IPS DF 6.9 (cell line): ENCODE measurements at regions not wholly inside any gene's neighbourhood (a gene's known extent, or its start where the extent isn't known, plus 50 kb on each side); places are given as distances from the start of the nearest gene placed in this dataset.
A peak's percentile ranks its signal among the peaks of the same experiment; 100 is the strongest.

Source experiments
- DNase-seq: peaks from one replicate; pipeline ENCODE4 v3.0.0-alpha.2; 2013; ENCODE audit warnings: low read depth, low spot score
- H3K27ac ChIP-seq: one replicate; pipeline ENCODE4 v1.5.1; 2013; ENCODE audit warnings: low read length, control low read depth
- H3K27me3 ChIP-seq: 2 replicates; pipeline ENCODE4 v1.6.1; 2013; ENCODE audit warnings: mild to moderate bottlenecking, low read length; ENCODE audit not compliant: control insufficient read depth, insufficient read depth
- H3K36me3 ChIP-seq: 2 replicates; pipeline ENCODE4 v1.6.1; 2013; ENCODE audit warnings: low read length; ENCODE audit not compliant: control insufficient read depth, insufficient read depth
- H3K4me1 ChIP-seq: 2 replicates; pipeline ENCODE4 v1.6.1; 2013; ENCODE audit warnings: low read length; ENCODE audit not compliant: control insufficient read depth, insufficient read depth
- H3K4me3 ChIP-seq: 2 replicates; pipeline ENCODE4 v1.5.1; 2013; ENCODE audit warnings: mild to moderate bottlenecking, low read length
- H3K9me3 ChIP-seq: 2 replicates; pipeline ENCODE4 v1.6.1; 2013; ENCODE audit warnings: low read length, inconsistent platforms; ENCODE audit not compliant: control insufficient read depth, insufficient read depth
- WGBS: extraction: QIAGEN DNeasy Blood & Tissue Kit; methylation state at CpG from one replicate; pipeline ENCODE4 v1.1.7; 2013; ENCODE audit warnings: mixed read lengths, missing lambda C conversion rate; ENCODE audit not compliant: insufficient read length, insufficient coverage; 5-methylcytosine and 5-hydroxymethylcytosine counted together

DNA sequence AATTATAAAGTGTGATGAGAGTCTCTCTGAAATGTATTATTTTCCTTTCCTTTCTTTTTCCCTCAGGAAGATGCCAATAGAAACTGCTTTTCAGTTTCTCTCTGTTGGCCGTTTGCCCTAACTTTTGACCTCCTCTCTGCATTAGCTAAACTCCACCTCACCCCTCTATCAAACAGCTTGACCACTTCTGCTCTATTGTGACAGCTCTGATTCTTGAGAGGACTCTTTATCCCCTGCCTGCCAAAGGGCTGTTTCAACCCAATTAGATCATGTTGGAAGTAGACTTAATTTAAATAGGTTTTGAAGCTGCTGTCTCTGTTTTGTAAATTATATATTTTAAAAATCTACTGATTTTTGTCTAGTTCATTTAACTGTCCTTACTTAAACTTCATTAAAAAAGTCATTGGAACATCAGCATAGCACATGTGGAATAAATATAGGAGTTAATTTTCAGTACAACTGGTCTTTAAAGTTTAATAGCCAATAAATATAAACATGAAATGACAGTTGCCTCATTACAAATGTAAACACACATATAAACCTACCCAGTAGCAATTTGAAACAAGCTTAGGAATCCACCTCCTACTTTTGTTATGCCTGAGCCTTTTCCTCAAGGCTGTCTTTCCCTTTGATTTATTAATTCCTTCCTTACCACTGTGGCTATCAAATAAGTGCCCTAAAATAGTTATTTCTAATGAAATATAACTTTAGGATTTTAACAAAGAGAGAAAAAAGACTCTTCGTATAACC, 152.0 kb downstream of the CHRM3 start:
- WGBS: no CpG with 5 or more reads among the region's 2 CpGs
- H3K27me3 ChIP-seq: no peaks in the 10 kb centered on the region

DNA sequence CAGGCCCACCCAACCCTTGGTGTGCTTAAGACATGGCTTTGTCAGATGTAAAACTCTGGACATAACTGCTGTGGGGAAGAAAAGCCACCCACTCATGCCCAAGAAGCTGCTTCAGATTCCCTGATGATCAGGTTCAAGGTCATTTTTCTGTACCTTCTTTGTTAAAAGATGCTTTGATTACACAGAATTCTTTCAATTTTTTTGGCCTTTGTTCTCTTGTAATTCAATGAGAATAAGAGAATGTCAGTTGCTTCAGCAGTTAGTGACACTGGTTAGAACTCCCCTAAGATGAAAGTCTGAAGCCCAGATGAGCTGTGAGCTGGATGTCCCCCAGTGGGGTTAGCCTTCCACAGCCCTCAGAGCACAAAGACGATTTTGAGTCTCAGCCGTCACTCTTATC, 152.7 kb downstream of the CHRM3 start:
- H3K27me3 ChIP-seq: no peaks in the 10 kb centered on the region

More for the DNA sequence above, 152.0 kb downstream of the CHRM3 start:
- Histone ChIP-seq H3K4me1 (no peaks in the 10 kb centered on the region), H3K4me3 (no peak overlapping the region), H3K9me3 (no peaks in the 10 kb centered on the region), H3K27ac (no peak overlapping the region), H3K36me3 (no peaks in the 10 kb centered on the region)
- no peak for DNase-seq

DNA sequence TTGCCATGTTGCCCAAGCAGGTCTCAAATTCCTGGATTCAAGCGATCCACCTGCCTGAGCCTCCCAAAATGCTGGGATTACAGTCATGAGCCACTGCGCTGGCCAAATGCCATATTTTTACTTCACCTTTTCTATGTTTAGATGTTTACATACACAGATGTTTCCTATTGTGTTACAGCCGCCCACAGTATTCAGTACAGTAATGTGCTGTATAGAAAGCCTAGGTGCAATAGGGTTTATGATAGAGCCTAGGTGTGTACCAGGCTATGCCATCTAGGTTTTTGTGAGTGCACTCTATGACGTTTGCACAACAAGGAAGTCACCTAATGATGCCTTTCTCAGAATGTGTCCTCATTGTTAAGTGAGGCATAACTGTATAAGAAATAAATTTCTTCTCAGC, 153.4 kb downstream of the CHRM3 start:
- no peak overlapping the region for H3K27ac ChIP-seq
- WGBS: no CpG with 5 or more reads among the region's 4 CpGs
- H3K36me3 ChIP-seq: no peaks in the 10 kb centered on the region
- no peaks in the 10 kb centered on the region for H3K4me1 ChIP-seq
- no peak for DNase-seq
- no peaks in the 10 kb centered on the region for H3K9me3 ChIP-seq
- H3K4me3 ChIP-seq: no peak overlapping the region
- H3K27me3 ChIP-seq: no peaks in the 10 kb centered on the region

More for the DNA sequence above, 152.7 kb downstream of the CHRM3 start:
- no CpG with 5 or more reads among the region's 2 CpGs for WGBS
- no peak for DNase-seq
- Histone ChIP-seq H3K27ac (no peak overlapping the region), H3K36me3 (no peaks in the 10 kb centered on the region), H3K4me3 (no peak overlapping the region), H3K9me3 (no peaks in the 10 kb centered on the region), H3K4me1 (no peaks in the 10 kb centered on the region)

DNA sequence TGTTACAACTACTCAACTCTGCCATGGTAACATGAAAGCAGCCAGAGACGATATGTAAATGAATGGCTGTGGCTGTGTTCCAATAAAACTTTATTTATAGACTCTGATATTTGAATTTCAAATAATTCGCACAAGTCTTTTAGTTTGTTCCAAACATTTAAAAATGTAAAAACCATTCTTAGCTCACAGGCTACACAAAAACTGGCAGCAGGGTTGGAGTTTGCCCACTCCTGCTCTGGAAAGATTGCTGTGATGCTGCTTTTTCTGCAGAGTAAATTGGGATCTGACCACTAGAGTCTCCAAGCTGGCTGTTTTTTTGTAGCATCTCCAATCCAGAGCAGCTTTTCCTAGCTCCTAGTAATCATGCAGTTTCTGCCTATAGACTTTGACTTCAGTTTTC, 157.5 kb downstream of the CHRM3 start:
- Histone ChIP-seq H3K9me3 (no peaks in the 10 kb centered on the region), H3K4me1 (no peaks in the 10 kb centered on the region), H3K27ac (no peak overlapping the region), H3K27me3 (no peaks in the 10 kb centered on the region), H3K36me3 (no peaks in the 10 kb centered on the region), H3K4me3 (no peak overlapping the region)
- whole genome bisulfite sequencing: no CpG with 5 or more reads among the region's 2 CpGs
- DNase-seq: no peak

DNA sequence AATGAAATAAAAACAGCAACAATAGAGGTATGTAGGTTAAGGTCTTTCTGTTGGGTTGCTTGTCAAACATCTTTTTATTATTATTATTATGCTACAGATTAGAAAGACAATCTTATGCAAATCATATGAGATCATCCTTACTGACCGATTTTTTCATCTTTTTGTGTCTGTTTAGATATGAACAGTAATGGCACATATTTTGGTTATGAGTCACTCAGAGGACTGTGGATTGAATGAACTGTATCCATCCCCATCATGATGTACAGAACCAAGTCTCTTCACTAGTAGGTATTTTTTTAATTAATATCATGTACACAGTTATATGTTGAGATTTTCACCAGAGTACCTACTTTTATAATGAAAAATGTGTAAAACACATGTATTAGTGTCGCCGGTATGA, 159.1 kb downstream of the CHRM3 start:
- Histone ChIP-seq H3K4me3 (no peak overlapping the region), H3K36me3 (no peaks in the 10 kb centered on the region), H3K27ac (no peak overlapping the region), H3K4me1 (no peaks in the 10 kb centered on the region), H3K9me3 (no peaks in the 10 kb centered on the region), H3K27me3 (no peaks in the 10 kb centered on the region)
- WGBS: no CpG with 5 or more reads among the region's 3 CpGs
- DNase-seq: no peak

DNA sequence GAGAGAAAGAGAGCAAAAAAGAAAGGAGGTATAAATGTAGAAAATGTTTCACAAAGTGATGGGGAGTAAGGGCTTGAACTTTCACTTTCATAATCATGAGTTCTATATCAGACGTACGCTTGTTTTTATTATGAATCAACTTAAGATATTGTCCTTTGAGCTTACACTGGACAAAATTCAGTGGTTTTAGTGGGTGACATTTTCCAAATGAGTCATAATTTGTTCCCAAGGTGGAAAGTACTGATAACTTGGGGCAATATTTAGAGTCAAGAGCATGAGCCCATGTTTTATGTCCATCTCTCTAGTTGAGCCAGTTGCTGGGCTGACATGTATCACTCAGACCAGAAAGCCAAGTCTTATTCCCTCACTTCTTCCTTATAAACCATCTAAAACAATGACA, 161.6 kb downstream of the CHRM3 start:
- Histone ChIP-seq H3K4me1 (no peaks in the 10 kb centered on the region), H3K4me3 (no peak overlapping the region), H3K9me3 (no peaks in the 10 kb centered on the region), H3K36me3 (no peaks in the 10 kb centered on the region), H3K27ac (no peak overlapping the region), H3K27me3 (no peaks in the 10 kb centered on the region)
- WGBS: no CpG with 5 or more reads among the region's 2 CpGs
- no peak for DNase-seq

DNA sequence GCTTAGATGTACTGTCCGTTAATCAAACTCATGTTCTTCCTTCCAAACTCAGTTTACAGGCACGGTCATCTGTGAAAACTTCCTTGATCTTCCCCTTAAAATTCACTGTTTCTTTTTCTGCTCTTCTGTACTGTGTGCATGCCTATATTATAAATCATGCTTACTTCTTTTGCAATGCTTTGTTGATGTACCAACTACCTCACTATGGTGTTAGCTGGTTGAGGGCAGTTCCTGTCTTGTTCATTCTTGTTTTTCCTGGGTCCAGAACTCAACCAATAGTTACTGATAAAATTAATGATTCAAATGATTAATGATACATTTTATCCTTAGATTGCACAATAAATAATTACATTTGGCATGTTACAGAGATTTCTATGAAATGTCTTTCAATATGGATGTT, 163.8 kb downstream of the CHRM3 start:
- no peaks in the 10 kb centered on the region for H3K36me3 ChIP-seq
- WGBS: no CpG with 5 or more reads among the region's 2 CpGs
- no peak overlapping the region for H3K27ac ChIP-seq
- no peaks in the 10 kb centered on the region for H3K4me1 ChIP-seq
- no peaks in the 10 kb centered on the region for H3K9me3 ChIP-seq
- H3K4me3 ChIP-seq: no peak overlapping the region
- no peaks in the 10 kb centered on the region for H3K27me3 ChIP-seq
- no peak for DNase-seq

DNA sequence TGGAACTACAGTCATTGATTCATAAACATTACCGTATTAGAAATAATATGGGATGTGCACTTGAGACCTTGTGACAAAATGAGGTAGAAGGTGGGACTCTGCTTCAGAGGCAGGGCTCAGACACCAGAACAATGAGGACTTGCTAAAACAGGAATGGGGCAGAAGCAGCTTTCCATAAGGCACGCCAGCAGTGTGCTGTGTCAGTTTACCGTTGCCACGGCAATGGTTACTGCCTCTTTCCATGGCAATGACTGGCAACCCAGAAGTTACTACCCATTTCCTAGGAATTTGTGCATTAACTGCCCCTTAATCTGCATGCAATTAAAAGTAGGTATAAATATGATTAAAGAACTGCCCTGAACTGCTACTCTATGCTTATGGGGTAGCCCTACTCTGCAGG, 169.0 kb downstream of the CHRM3 start:
- Histone ChIP-seq H3K36me3 (no peaks in the 10 kb centered on the region), H3K27me3 (no peaks in the 10 kb centered on the region), H3K9me3 (no peaks in the 10 kb centered on the region), H3K4me1 (no peaks in the 10 kb centered on the region), H3K4me3 (no peak overlapping the region), H3K27ac (no peak overlapping the region)
- no CpG with 5 or more reads among the region's 4 CpGs for WGBS
- peak; percentile 7 for DNase-seq

DNA sequence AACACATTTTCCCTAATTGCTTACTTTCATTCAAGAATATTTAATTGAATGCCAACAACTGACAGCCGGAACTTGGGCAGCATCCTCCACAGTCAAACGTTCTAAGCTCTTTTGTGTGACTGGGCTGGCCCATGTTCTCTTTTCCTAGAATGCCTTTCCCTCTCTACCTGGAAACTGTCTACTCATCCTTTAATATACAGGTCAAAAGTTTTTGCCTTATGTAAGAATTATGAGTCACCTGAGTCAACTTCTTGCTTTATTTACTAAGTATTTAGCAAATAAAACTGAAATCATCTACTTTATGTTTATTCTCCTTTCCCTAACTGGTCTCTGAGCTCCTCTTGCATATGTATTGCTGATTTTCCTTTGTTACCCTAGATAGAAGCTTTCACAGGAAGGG, 172.2 kb downstream of the CHRM3 start:
- H3K4me3 ChIP-seq: no peak overlapping the region
- H3K27ac ChIP-seq: no peak overlapping the region
- DNase-seq: no peak
- H3K4me1 ChIP-seq: no peaks in the 10 kb centered on the region
- no peaks in the 10 kb centered on the region for H3K27me3 ChIP-seq
- no CpG with 5 or more reads among the region's 2 CpGs for WGBS
- H3K36me3 ChIP-seq: no peaks in the 10 kb centered on the region
- H3K9me3 ChIP-seq: no peaks in the 10 kb centered on the region

DNA sequence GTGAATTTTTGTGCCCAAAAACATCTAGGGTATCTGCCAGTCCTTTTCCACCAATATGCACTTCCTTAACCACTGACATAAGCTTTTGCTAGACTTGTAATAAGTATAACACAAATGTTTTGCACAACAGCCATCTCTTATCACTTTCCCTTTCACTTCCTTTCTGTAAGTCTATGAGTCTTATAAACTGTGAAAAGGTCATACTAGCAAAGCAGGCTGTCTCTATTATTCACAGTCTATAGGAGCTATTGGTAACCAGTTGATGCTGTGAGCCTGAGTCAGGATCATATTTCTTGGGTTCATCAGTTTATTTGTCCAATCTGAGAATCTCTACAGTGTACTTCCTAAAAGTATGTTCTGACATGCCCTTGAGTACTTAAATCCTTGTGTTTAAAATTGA, 172.6 kb downstream of the CHRM3 start:
- Histone ChIP-seq H3K27ac (no peak overlapping the region), H3K27me3 (no peaks in the 10 kb centered on the region), H3K36me3 (no peaks in the 10 kb centered on the region), H3K4me3 (no peak overlapping the region), H3K4me1 (no peaks in the 10 kb centered on the region), H3K9me3 (no peaks in the 10 kb centered on the region)
- no peak for DNase-seq

DNA sequence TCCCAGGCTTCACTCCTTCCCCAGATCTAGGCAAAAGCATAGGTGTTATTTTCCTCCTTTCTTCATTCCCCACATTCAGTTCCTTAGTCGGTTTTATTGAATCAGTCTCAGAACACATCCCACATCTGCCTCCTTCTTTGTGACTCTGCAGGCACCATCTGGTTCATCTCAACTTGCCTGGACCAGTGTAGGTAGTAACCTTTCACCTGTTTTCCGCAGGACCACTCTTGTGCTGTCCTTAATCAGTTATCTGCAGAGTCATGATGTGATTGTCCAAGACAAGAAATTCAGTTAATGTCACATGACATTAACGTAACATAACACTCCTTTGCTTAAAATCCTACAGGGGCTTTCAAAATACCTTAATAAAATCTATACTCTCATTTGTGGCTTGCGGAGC, 174.6 kb downstream of the CHRM3 start:
- DNase-seq: no peak
- no peak overlapping the region for H3K4me3 ChIP-seq
- WGBS: no CpG with 5 or more reads among the region's 4 CpGs
- H3K9me3 ChIP-seq: no peaks in the 10 kb centered on the region
- no peak overlapping the region for H3K27ac ChIP-seq
- no peaks in the 10 kb centered on the region for H3K4me1 ChIP-seq
- H3K36me3 ChIP-seq: no peaks in the 10 kb centered on the region
- no peaks in the 10 kb centered on the region for H3K27me3 ChIP-seq
